GM12878 (cell line): ENCODE measurements at regions not wholly inside any gene's neighbourhood (a gene's known extent, or its start where the extent isn't known, plus 50 kb on each side); places are given as distances from the start of the nearest gene placed in this dataset.

Source experiments
- ATAC-seq: fragments of 200-7000 bp; cut with Tn5 transposase; 3 replicates; pipeline ENCODE4 v1.9.1; 2020; ENCODE audit warnings: mild to moderate bottlenecking, moderate library complexity
- BruUV-seq: library from RNA; stranded (reverse); fragments of 400-500 nt; replicated peaks from 2 replicates; lab custom pipeline; 2021; lab: Mats Ljungman, UMichigan
- CTCF ChIA-PET: fragments of 300-600 bp; sonication (Branson Sonifier 250); formaldehyde crosslinking; extraction: SDS; loops from one replicate; lab custom pipeline; 2021; ENCODE audit warnings: inconsistent platforms; lab: Yijun Ruan, JAX
- POLR2A ChIA-PET: fragments of 350-600 bp; formaldehyde crosslinking; extraction: SDS; loops from one replicate; lab custom pipeline; 2021; ENCODE audit warnings: inconsistent platforms; lab: Charles Lee
- RAD21 ChIA-PET: fragments of 300-600 bp; sonication (Branson Sonifier 250); formaldehyde crosslinking; loops from one replicate; lab custom pipeline; 2023; ENCODE audit warnings: antibody characterized with exemption; ENCODE audit not compliant: unreplicated experiment; lab: Charles Lee
- SMC1A ChIA-PET: fragments of 300-600 bp; sonication (Branson Sonifier 250); formaldehyde crosslinking; loops from one replicate; lab custom pipeline; 2023; ENCODE audit not compliant: unreplicated experiment, uncharacterized antibody; lab: Charles Lee
- DNase-seq: peaks from one replicate; pipeline ENCODE4 v3.0.0-alpha.2; 2011; ENCODE audit warnings: low read depth, low spot score
- FAIRE-seq: peaks from 3 replicates; lab custom pipeline; 2011; peaks lifted over from hg19 to GRCh38; lab: Jason Lieb, UNC
- H2AFZ ChIP-seq: 2 replicates; pipeline ENCODE4 v1.6.0; 2011; ENCODE audit warnings: low read depth, low read length, control low read depth; ENCODE audit not compliant: control insufficient read depth
- H3K27ac ChIP-seq: 2 replicates; pipeline ENCODE4 v1.5.1; 2011; ENCODE audit warnings: control low read depth; ENCODE audit not compliant: control insufficient read depth, insufficient read depth
- H3K27me3 ChIP-seq, 2 experiments: replicated peaks in 1 of 2; 2 replicates each; pipeline versions ENCODE4 v1.6.0 to v1.6.1; 2011; ENCODE audit warnings: low read length in 1 of 2; ENCODE audit not compliant: control insufficient read depth in 2 of 2, insufficient read depth in 2 of 2
- H3K36me3 ChIP-seq, 2 experiments: 2 replicates each; pipeline ENCODE4 v1.5.1; 2011; ENCODE audit warnings: low read length in 1 of 2; ENCODE audit not compliant: control insufficient read depth in 2 of 2, insufficient read depth in 2 of 2
- H3K4me1 ChIP-seq: 2 replicates; pipeline ENCODE4 v1.6.1; 2011; ENCODE audit warnings: mild to moderate bottlenecking, low read length, moderate library complexity, mixed read lengths; ENCODE audit not compliant: control insufficient read depth, insufficient read depth
- H3K4me2 ChIP-seq: 2 replicates; pipeline ENCODE4 v1.6.0; 2011; ENCODE audit warnings: control low read depth; ENCODE audit not compliant: control insufficient read depth, insufficient read depth
- H3K4me3 ChIP-seq: fragments of 200-600 bp; sonication (generic); 2 replicates; pipeline ENCODE4 v1.5.1; 2016
- H3K79me2 ChIP-seq: 2 replicates; pipeline ENCODE4 v1.6.0; 2011; ENCODE audit warnings: low read length; ENCODE audit not compliant: control insufficient read depth, insufficient read depth
- H3K9ac ChIP-seq: 2 replicates; pipeline ENCODE4 v1.8.0; 2011; ENCODE audit warnings: low read length, control low read depth, mixed read lengths; ENCODE audit not compliant: control insufficient read depth, insufficient read depth
- H3K9me3 ChIP-seq: replicated peaks from 3 replicates; pipeline ENCODE4 v1.5.1; 2011; ENCODE audit warnings: mild to moderate bottlenecking, low read length; ENCODE audit not compliant: control insufficient read depth, insufficient read depth
- H4K20me1 ChIP-seq: 2 replicates; pipeline ENCODE4 v1.6.0; 2011; ENCODE audit not compliant: control insufficient read depth, insufficient read depth
- BACH1 ChIP-seq: fragments of 450-650 bp; IDR thresholded peaks from 2 replicates; pipeline ENCODE4 v1.6.1; 2017; ENCODE audit warnings: mild to moderate bottlenecking, borderline replicate concordance
- CHD1 ChIP-seq: IDR thresholded peaks from 2 replicates; pipeline ENCODE4 v1.6.1; 2012; ENCODE audit warnings: low read depth, low read length, improper control_type of control experiment
- ELK1 ChIP-seq: IDR thresholded peaks from 2 replicates; pipeline ENCODE4 v1.6.1; 2012; ENCODE audit warnings: low read depth, low read length, improper control_type of control experiment
- PRDM15 ChIP-seq: fragments of 450-650 bp; formaldehyde crosslinking; IDR thresholded peaks from 2 replicates; pipeline ENCODE4 v1.4.0; 2020; ENCODE audit warnings: mild to moderate bottlenecking, moderate library complexity
- in situ Hi-C: fragments of 300-500 bp; cut with MboI; formaldehyde crosslinking; loops from 9 replicates; pipeline ENCODE4 v1.14.3; 2018; ENCODE audit warnings: mixed read lengths
- intact Hi-C: fragments of 100-400 bp; cut with micrococcal nuclease; formaldehyde crosslinking; loops from one replicate; pipeline ENCODE4 v1.14.2; 2022; ENCODE audit not compliant: unreplicated experiment

GRCh38 chr3:177371146-177371545 lies 173.9 kb upstream of the TBL1XR1 start:
- BruUV-seq, result no TSS peak
- H2AFZ ChIP-seq, result no peak overlapping the region
- ATAC-seq, result no peak
- H3K27ac ChIP-seq, result no peak overlapping the region
- H3K79me2 ChIP-seq, result no peaks in the 10 kb centered on the region
- CTCF ChIA-PET, result no interaction called here
- RAD21 ChIA-PET, result interaction anchor here (1.0 kb wide), 1 partner anchor 10 kb away, joined by 4 read pairs; no protein-coding TSS in a partner anchor
- no peaks in the 10 kb centered on the region; the same call in 2 of the 3 replicates for H3K9me3 ChIP-seq
- no peaks in the 10 kb centered on the region for H3K27me3 ChIP-seq
- no peak for DNase-seq
- no peaks in the 10 kb centered on the region for H3K36me3 ChIP-seq
- POLR2A ChIA-PET, result no interaction called here
- H3K4me1 ChIP-seq, result no peaks in the 10 kb centered on the region
- H3K9ac ChIP-seq, result no peak overlapping the region
- intact Hi-C loops (no loop called here), in situ Hi-C loops (no loop called here)
- FAIRE-seq, result no peak
- H3K4me2 ChIP-seq, result no peak overlapping the region
- no peak for TF ChIP-seq ELK1
- TF ChIP-seq PRDM15 (CRISPR knock-in tag), result no peak
- TF ChIP-seq CHD1, result no peak
- TF ChIP-seq BACH1, result no peak
- no peaks in the 10 kb centered on the region for H4K20me1 ChIP-seq
- no peak overlapping the region for H3K4me3 ChIP-seq
- SMC1A ChIA-PET, result interaction anchor here (1.0 to 1.2 kb wide), 2 partner anchors 8 to 18 kb away, joined by 3 to 4 read pairs; no protein-coding TSS in a partner anchor
